Panc1 (cell line): ENCODE measurements at regions not wholly inside any gene's neighbourhood (a gene's known extent, or its start where the extent isn't known, plus 50 kb on each side); places are given as distances from the start of the nearest gene placed in this dataset.

ENCODE experiments used
- ATAC-seq: fragments of 200-7000 bp; cut with Tn5 transposase; 2 replicates; pipeline ENCODE4 v1.9.1; 2020; ENCODE audit warnings: mild to moderate bottlenecking, moderate library complexity
- BruUV-seq: library from RNA; stranded (reverse); fragments of 400-500 nt; replicated peaks from 2 replicates; lab custom pipeline; 2021; lab: Mats Ljungman, UMichigan
- CTCF ChIA-PET: fragments of 300-600 bp; sonication (Branson Sonifier 250); formaldehyde crosslinking; loops from one replicate; lab custom pipeline; 2022; ENCODE audit warnings: antibody characterized with exemption; lab: Charles Lee
- POLR2A ChIA-PET: fragments of 300-600 bp; sonication (Branson Sonifier 250); formaldehyde crosslinking; loops from one replicate; lab custom pipeline; 2022; ENCODE audit warnings: antibody characterized with exemption; lab: Charles Lee
- DNase-seq: peaks from one replicate; pipeline ENCODE4 v3.0.0-alpha.2; 2010; ENCODE audit warnings: low read depth, low spot score
- H3K27ac ChIP-seq: 2 replicates; pipeline ENCODE4 v1.5.1; 2011; ENCODE audit warnings: mild to moderate bottlenecking, low read length, inconsistent platforms
- H3K27me3 ChIP-seq: fragments of 200-500 bp; sonication (Bioruptor generic); 2 replicates; pipeline ENCODE4 v1.6.0; 2014; ENCODE audit warnings: low read length, inconsistent platforms; ENCODE audit not compliant: control insufficient read depth, insufficient read depth
- H3K36me3 ChIP-seq: fragments of 200-500 bp; sonication (Bioruptor generic); 2 replicates; pipeline ENCODE4 v1.5.1; 2014; ENCODE audit warnings: inconsistent platforms, mild to moderate bottlenecking, low read length, moderate library complexity; ENCODE audit not compliant: control insufficient read depth, insufficient read depth
- H3K4me1 ChIP-seq: 2 replicates; pipeline ENCODE4 v1.5.1; 2011; ENCODE audit warnings: inconsistent platforms, mild to moderate bottlenecking, low read length, moderate library complexity; ENCODE audit not compliant: control insufficient read depth, insufficient read depth
- H3K4me3 ChIP-seq, 2 experiments: 2 replicates each; pipeline ENCODE4 v1.5.1; 2011 to 2012; ENCODE audit warnings: low read depth in 2 of 2, low read length in 2 of 2, mild to moderate bottlenecking in 2 of 2, inconsistent platforms in 1 of 2, moderate library complexity in 1 of 2
- H3K9me3 ChIP-seq: fragments of 200-500 bp; sonication (Bioruptor generic); 2 replicates; pipeline ENCODE4 v1.5.1; 2014; ENCODE audit warnings: low read depth, mild to moderate bottlenecking, inconsistent platforms, low read length, moderate library complexity; ENCODE audit not compliant: control insufficient read depth, insufficient read depth
- POLR2AphosphoS5 ChIP-seq: IDR thresholded peaks from 2 replicates; pipeline ENCODE4 v1.6.1; 2012; ENCODE audit warnings: mild to moderate bottlenecking, low read depth, low read length, moderate library complexity
- REST ChIP-seq, 2 experiments: IDR thresholded peaks; 2 replicates each; pipeline ENCODE4 v1.6.1; 2011 to 2012; ENCODE audit warnings: low read depth in 2 of 2, control low read depth in 1 of 2, low read length in 1 of 2, mild to moderate bottlenecking in 1 of 2, moderate library complexity in 1 of 2; ENCODE audit not compliant: insufficient read depth in 1 of 2
- SIN3A ChIP-seq: IDR thresholded peaks from 2 replicates; pipeline ENCODE4 v1.6.1; 2012; ENCODE audit warnings: low read depth, mild to moderate bottlenecking, low read length, moderate library complexity, borderline replicate concordance; ENCODE audit not compliant: insufficient read depth
- TCF7L2 ChIP-seq: IDR thresholded peaks from 2 replicates; pipeline ENCODE4 v1.6.1; 2011; ENCODE audit warnings: mild to moderate bottlenecking, low read depth, low read length, inconsistent platforms
- in situ Hi-C: cut with HindIII; loops from 2 replicates; pipeline ENCODE4 v1.10.0; 2016; ENCODE audit warnings: low sequenced_read_pairs, low pct_unique_long_range_greater_than_20kb
- intact Hi-C: fragments of 100-400 bp; cut with micrococcal nuclease; formaldehyde crosslinking; loops from one replicate; pipeline ENCODE4 v1.10.0; 2022; ENCODE audit not compliant: unreplicated experiment
- TF ChIP-seq, protein P1 (sequence below): fragments of 450-650 bp; IDR thresholded peaks from 2 replicates; pipeline ENCODE4 v1.5.1; 2017; ENCODE audit warnings: mild to moderate bottlenecking

DNA sequence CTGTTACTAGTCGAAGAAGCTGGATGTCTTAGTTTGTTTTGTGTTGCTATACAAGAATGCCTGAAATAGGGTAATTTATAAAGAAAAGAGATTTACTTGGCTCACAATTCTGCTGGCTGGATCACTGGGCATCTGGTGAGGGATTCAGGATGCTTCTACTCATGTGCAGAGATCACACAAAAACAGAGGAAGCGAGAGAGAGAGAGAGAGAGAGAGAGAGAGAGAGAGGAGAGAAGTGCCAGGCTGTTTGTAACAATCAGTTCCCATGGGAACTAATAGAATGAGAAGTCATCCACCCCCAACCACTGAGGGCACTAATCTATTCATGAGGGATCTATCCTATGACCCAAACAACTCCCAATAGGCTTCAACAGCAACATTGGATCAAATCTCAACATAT, 66.2 kb upstream of the FAM9A start:
- no peak for TF ChIP-seq TCF7L2
- TF ChIP-seq POLR2AphosphoS5: no peak
- no peak for TF ChIP-seq SIN3A
- no peak for TF ChIP-seq REST (IDR thresholded peaks at IDR 0.05; ENCODE audit: insufficient read depth in 1 of 2, low read depth in 2 of 2, low read length in 1 of 2)
- TF ChIP-seq, protein P1, sequence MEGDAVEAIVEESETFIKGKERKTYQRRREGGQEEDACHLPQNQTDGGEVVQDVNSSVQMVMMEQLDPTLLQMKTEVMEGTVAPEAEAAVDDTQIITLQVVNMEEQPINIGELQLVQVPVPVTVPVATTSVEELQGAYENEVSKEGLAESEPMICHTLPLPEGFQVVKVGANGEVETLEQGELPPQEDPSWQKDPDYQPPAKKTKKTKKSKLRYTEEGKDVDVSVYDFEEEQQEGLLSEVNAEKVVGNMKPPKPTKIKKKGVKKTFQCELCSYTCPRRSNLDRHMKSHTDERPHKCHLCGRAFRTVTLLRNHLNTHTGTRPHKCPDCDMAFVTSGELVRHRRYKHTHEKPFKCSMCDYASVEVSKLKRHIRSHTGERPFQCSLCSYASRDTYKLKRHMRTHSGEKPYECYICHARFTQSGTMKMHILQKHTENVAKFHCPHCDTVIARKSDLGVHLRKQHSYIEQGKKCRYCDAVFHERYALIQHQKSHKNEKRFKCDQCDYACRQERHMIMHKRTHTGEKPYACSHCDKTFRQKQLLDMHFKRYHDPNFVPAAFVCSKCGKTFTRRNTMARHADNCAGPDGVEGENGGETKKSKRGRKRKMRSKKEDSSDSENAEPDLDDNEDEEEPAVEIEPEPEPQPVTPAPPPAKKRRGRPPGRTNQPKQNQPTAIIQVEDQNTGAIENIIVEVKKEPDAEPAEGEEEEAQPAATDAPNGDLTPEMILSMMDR: no peak
- intact Hi-C loops (no loop called here), in situ Hi-C loops (no loop called here)
- Histone ChIP-seq H3K4me1 (no peaks in the 10 kb centered on the region), H3K9me3 (no peaks in the 10 kb centered on the region), H3K4me3 (no peak overlapping the region), H3K36me3 (no peaks in the 10 kb centered on the region), H3K27me3 (no peaks in the 10 kb centered on the region), H3K27ac (no peak overlapping the region)
- DNase-seq (no peak), ATAC-seq (no peak)
- ChIA-PET CTCF (no interaction called here), POLR2A (no interaction called here)
- BruUV-seq: no TSS peak

GRCh38 chrX:8864161-8864560, 63.0 kb upstream of the FAM9A start:
- no peak for TF ChIP-seq SIN3A
- ATAC-seq (no peak), DNase-seq (no peak)
- Histone ChIP-seq H3K36me3 (no peaks in the 10 kb centered on the region), H3K9me3 (no peaks in the 10 kb centered on the region), H3K4me3 (no peak overlapping the region), H3K27ac (no peak overlapping the region), H3K27me3 (no peaks in the 10 kb centered on the region), H3K4me1 (no peaks in the 10 kb centered on the region)
- intact Hi-C loops: no loop called here
- ChIA-PET CTCF (no interaction called here), POLR2A (no interaction called here)
- BruUV-seq: no TSS peak
- in situ Hi-C loops: no loop called here

DNA sequence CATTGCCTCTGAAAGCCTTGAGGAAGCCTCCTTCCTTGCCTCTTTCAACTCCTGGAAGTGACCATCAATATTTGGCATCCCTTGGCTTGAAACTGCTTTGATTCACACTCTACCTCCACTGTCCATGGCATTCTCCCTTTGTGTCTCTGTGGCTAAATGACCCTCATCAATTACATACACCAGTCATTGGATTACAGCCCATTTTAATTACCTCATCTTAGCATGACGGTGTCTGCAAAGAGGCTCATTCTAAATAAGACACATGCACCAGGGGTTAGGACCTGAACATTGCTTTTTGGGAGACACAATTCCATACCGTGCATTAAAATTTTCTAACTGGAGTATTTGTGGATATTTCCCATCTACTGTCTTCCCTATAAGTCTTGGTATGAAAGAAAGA, 60.7 kb upstream of the FAM9A start:
- H3K27me3 ChIP-seq: no peaks in the 10 kb centered on the region
- no TSS peak for BruUV-seq
- H3K4me3 ChIP-seq: no peak overlapping the region
- TF ChIP-seq, protein P1: no peak
- TF ChIP-seq TCF7L2 (no peak), SIN3A (no peak), POLR2AphosphoS5 (no peak), REST (IDR thresholded peaks at IDR 0.05; ENCODE audit: insufficient read depth in 1 of 2, low read depth in 2 of 2, low read length in 1 of 2) (no peak)
- H3K36me3 ChIP-seq: no peaks in the 10 kb centered on the region
- no peak overlapping the region for H3K27ac ChIP-seq
- DNase-seq (no peak), ATAC-seq (no peak)
- POLR2A ChIA-PET: no interaction called here
- CTCF ChIA-PET: no interaction called here
- no peaks in the 10 kb centered on the region for H3K9me3 ChIP-seq
- intact Hi-C loops (no loop called here), in situ Hi-C loops (no loop called here)
- no peaks in the 10 kb centered on the region for H3K4me1 ChIP-seq
